PFSK-1 (cell line): ENCODE measurements at regions not wholly inside any gene's neighbourhood (a gene's known extent, or its start where the extent isn't known, plus 50 kb on each side); places are given as distances from the start of the nearest gene placed in this dataset.

Source experiments
- FOXP2 ChIP-seq: optimal IDR thresholded peaks from 2 replicates; pipeline ENCODE3; 2011; ENCODE audit warnings: borderline replicate concordance, control low read depth, inconsistent platforms; ENCODE audit not compliant: insufficient read depth; ENCODE audit errors: extremely low read length, extremely low read depth
- POLR2AphosphoS5 ChIP-seq: IDR thresholded peaks from 2 replicates; pipeline ENCODE4 v1.6.1; 2012; ENCODE audit warnings: low read depth, mild to moderate bottlenecking, control low read depth, low read length, moderate library complexity
- REST ChIP-seq, 2 experiments: IDR thresholded peaks; 2 replicates each; pipeline versions ENCODE4 v1.6.1 to v1.8.0; 2011 to 2012; ENCODE audit warnings: low read depth in 2 of 2, low read length in 2 of 2, control low read depth in 1 of 2, inconsistent platforms in 1 of 2, mild to moderate bottlenecking in 1 of 2, moderate library complexity in 1 of 2; ENCODE audit not compliant: insufficient read depth in 1 of 2
- SIN3A ChIP-seq: IDR thresholded peaks from 2 replicates; pipeline ENCODE4 v1.6.1; 2012; ENCODE audit warnings: mild to moderate bottlenecking, low read length, moderate library complexity, borderline replicate concordance; ENCODE audit not compliant: insufficient read depth
- TAF1 ChIP-seq: IDR thresholded peaks from 2 replicates; pipeline ENCODE4 v1.6.1; 2012; ENCODE audit warnings: low read length, control low read depth, borderline replicate concordance; ENCODE audit not compliant: insufficient read depth

- TF ChIP-seq SIN3A (no peak), REST (IDR thresholded peaks at IDR 0.05; ENCODE audit: insufficient read depth in 1 of 2, low read depth in 2 of 2, low read length in 2 of 2) (no peak), TAF1 (no peak), FOXP2 (no peak)
Observed at GRCh38 chr6:145331066-145331465, 404.3 kb downstream of the EPM2A start.

- no peak for TF ChIP-seq FOXP2
- TF ChIP-seq REST (IDR thresholded peaks at IDR 0.05; ENCODE audit: insufficient read depth in 1 of 2, low read depth in 2 of 2, low read length in 2 of 2) = no peak
- TF ChIP-seq POLR2AphosphoS5 = no peak
- no peak for TF ChIP-seq TAF1
- no peak for TF ChIP-seq SIN3A
Observed at GRCh38 chr6:145332011-145332410, 403.3 kb downstream of the EPM2A start.

- TF ChIP-seq SIN3A (no peak), REST (IDR thresholded peaks at IDR 0.05; ENCODE audit: insufficient read depth in 1 of 2, low read depth in 2 of 2, low read length in 2 of 2) (no peak), FOXP2 (no peak), TAF1 (no peak), POLR2AphosphoS5 (no peak)
Observed at GRCh38 chr6:145336119-145336518, 399.2 kb downstream of the EPM2A start.

GRCh38 chr6:145339089-145339488 is 396.2 kb downstream of the EPM2A start:
- TF ChIP-seq FOXP2 = no peak
- no peak for TF ChIP-seq TAF1
- TF ChIP-seq SIN3A = no peak
- TF ChIP-seq REST (IDR thresholded peaks at IDR 0.05; ENCODE audit: insufficient read depth in 1 of 2, low read depth in 2 of 2, low read length in 2 of 2) = no peak
- no peak for TF ChIP-seq POLR2AphosphoS5

GRCh38 chr6:145340256-145340655 is 395.1 kb downstream of the EPM2A start:
- TF ChIP-seq TAF1 (no peak), REST (IDR thresholded peaks at IDR 0.05; ENCODE audit: insufficient read depth in 1 of 2, low read depth in 2 of 2, low read length in 2 of 2) (no peak), POLR2AphosphoS5 (no peak), SIN3A (no peak)
